Keratinocyte (primary cell): ENCODE measurements at regions not wholly inside any gene's neighbourhood (a gene's known extent, or its start where the extent isn't known, plus 50 kb on each side); places are given as distances from the start of the nearest gene placed in this dataset.
"Not testable (repeated sequence)": the region's sequence is repeated elsewhere in the genome, so short reads cannot be mapped to it uniquely, and the experiment has no call there.

ENCODE experiments used
- DNase-seq: peaks from one replicate; pipeline ENCODE4 v3.0.0-alpha.2; 2011; ENCODE audit warnings: low read depth, missing footprints, low spot score
- FAIRE-seq: peaks from 2 replicates; lab custom pipeline; 2011; peaks lifted over from hg19 to GRCh38; lab: Jason Lieb, UNC
- H2AFZ ChIP-seq: 2 replicates; pipeline ENCODE4 v1.6.0; 2012; ENCODE audit warnings: low read length, control low read depth, inconsistent platforms; ENCODE audit not compliant: control insufficient read depth
- H3K27ac ChIP-seq: 2 replicates; pipeline ENCODE4 v1.5.1; 2011; ENCODE audit warnings: low read length; ENCODE audit not compliant: control insufficient read depth, insufficient read depth
- H3K27me3 ChIP-seq: 3 replicates; pipeline ENCODE4 v1.6.0; 2011; ENCODE audit warnings: low read length; ENCODE audit not compliant: control insufficient read depth, insufficient read depth; ENCODE audit errors: extremely low read depth
- H3K36me3 ChIP-seq, 2 experiments: 2 replicates in 1 of 2; 3 replicates in 1 of 2; pipeline ENCODE4 v1.5.1; 2011; ENCODE audit warnings: low read length in 2 of 2, mild to moderate bottlenecking in 1 of 2; ENCODE audit not compliant: control insufficient read depth in 2 of 2, insufficient read depth in 2 of 2; ENCODE audit errors: extremely low read depth in 1 of 2
- H3K4me1 ChIP-seq: 3 replicates; pipeline ENCODE4 v1.5.1; 2011; ENCODE audit warnings: low read length; ENCODE audit not compliant: control insufficient read depth, insufficient read depth; ENCODE audit errors: extremely low read depth
- H3K4me2 ChIP-seq: 3 replicates; pipeline ENCODE4 v1.6.0; 2011; ENCODE audit warnings: low read depth, low read length; ENCODE audit not compliant: control insufficient read depth, insufficient read depth; ENCODE audit errors: extremely low read depth
- H3K4me3 ChIP-seq, 3 experiments: fragments of 200-600 bp in 1 of 3; sonication (generic) in 1 of 3; 2 replicates in 2 of 3; 3 replicates in 1 of 3; pipeline ENCODE4 v1.5.1; 2011 to 2016; ENCODE audit warnings: low read length in 3 of 3, mild to moderate bottlenecking in 3 of 3, control low read depth in 2 of 3, inconsistent platforms in 1 of 3, low read depth in 1 of 3, mixed read lengths in 1 of 3, mixed run types in 1 of 3, moderate library complexity in 1 of 3; ENCODE audit not compliant: control insufficient read depth in 2 of 3, insufficient read depth in 2 of 3; ENCODE audit errors: extremely low read depth in 1 of 3
- H3K79me2 ChIP-seq: 2 replicates; pipeline ENCODE4 v1.6.0; 2012; ENCODE audit warnings: low read length; ENCODE audit not compliant: control insufficient read depth, insufficient read depth
- H3K9ac ChIP-seq: 3 replicates; pipeline ENCODE4 v1.6.0; 2011; ENCODE audit warnings: low read length; ENCODE audit not compliant: control insufficient read depth, insufficient read depth; ENCODE audit errors: extremely low read depth
- H3K9me1 ChIP-seq: 3 replicates; pipeline ENCODE4 v1.6.0; 2011; ENCODE audit warnings: low read length; ENCODE audit not compliant: control insufficient read depth, insufficient read depth; ENCODE audit errors: extremely low read depth
- H3K9me3 ChIP-seq: 2 replicates; pipeline ENCODE4 v1.5.1; 2012; ENCODE audit warnings: low read depth, low read length; ENCODE audit not compliant: control insufficient read depth
- H4K20me1 ChIP-seq: 3 replicates; pipeline ENCODE4 v1.6.0; 2011; ENCODE audit warnings: low read length; ENCODE audit not compliant: control insufficient read depth, insufficient read depth; ENCODE audit errors: extremely low read depth
- EZH2 ChIP-seq: IDR thresholded peaks from one replicate; pipeline ENCODE4 v1.6.1; 2012; ENCODE audit warnings: inconsistent platforms, mild to moderate bottlenecking, low read length, moderate library complexity
- dilution Hi-C: fragments of 300-500 bp; cut with MboI; formaldehyde crosslinking; loops from one replicate; pipeline ENCODE4 v1.7.0; 2020; ENCODE audit warnings: low sequenced_read_pairs; ENCODE audit not compliant: extremely low pct_ligation_motif_present
- TF ChIP-seq, protein P1 (sequence below), 3 experiments: IDR thresholded peaks in 1 of 3; conservative IDR thresholded peaks in 1 of 3; optimal IDR thresholded peaks in 1 of 3; 2 replicates in 2 of 3; 3 replicates in 1 of 3; pipeline versions ENCODE3 to v1.5.1; 2011; ENCODE audit warnings: low read length in 3 of 3, mild to moderate bottlenecking in 3 of 3, moderate library complexity in 2 of 3, control low read depth in 1 of 3, inconsistent platforms in 1 of 3; ENCODE audit not compliant: insufficient read depth in 2 of 3; ENCODE audit errors: extremely low read depth in 1 of 3

DNA sequence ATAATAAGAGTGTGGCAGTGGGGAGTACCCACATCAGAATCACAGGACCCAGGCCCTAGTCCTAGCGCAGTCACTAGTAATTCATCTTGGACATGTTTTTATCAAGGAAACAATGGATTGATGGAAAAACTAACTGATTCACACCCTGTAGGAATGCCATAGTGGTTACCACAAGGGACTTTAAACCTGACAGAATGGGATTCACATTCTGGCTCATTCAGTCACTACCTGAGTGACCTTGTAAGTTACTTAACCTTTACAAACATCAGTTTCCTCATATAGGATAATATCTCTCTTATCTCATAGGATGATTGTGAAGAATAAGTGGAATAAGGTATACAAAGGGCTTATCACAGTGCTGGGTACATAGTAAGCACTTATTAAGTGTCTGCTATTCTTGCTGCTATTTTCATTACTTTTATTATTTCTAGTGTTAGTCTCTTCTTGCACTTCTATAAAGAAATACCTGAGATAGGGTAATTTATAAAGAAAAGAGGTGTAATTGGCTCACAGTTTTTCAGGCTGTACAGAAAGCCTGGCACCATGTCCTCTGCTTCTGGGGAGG is 247.5 kb upstream of the KLF3 start:
- TF ChIP-seq EZH2 = no peak
- TF ChIP-seq, protein P1, sequence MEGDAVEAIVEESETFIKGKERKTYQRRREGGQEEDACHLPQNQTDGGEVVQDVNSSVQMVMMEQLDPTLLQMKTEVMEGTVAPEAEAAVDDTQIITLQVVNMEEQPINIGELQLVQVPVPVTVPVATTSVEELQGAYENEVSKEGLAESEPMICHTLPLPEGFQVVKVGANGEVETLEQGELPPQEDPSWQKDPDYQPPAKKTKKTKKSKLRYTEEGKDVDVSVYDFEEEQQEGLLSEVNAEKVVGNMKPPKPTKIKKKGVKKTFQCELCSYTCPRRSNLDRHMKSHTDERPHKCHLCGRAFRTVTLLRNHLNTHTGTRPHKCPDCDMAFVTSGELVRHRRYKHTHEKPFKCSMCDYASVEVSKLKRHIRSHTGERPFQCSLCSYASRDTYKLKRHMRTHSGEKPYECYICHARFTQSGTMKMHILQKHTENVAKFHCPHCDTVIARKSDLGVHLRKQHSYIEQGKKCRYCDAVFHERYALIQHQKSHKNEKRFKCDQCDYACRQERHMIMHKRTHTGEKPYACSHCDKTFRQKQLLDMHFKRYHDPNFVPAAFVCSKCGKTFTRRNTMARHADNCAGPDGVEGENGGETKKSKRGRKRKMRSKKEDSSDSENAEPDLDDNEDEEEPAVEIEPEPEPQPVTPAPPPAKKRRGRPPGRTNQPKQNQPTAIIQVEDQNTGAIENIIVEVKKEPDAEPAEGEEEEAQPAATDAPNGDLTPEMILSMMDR (optimal IDR thresholded peaks at IDR 0.05 in 1 of 3, IDR thresholded peaks at IDR 0.05 in 1 of 3, conservative IDR thresholded peaks at IDR 0.05 in 1 of 3; ENCODE audit: extremely low read depth in 1 of 3, insufficient read depth in 2 of 3, low read length in 3 of 3) = no peak
- Histone ChIP-seq H3K79me2 (no peaks in the 10 kb centered on the region), H3K9ac (no peak overlapping the region), H3K9me3 (no peaks in the 10 kb centered on the region), H3K4me3 (no peak overlapping the region), H2AFZ (no peak overlapping the region), H3K27ac (no peak overlapping the region), H3K9me1 (no peaks in the 10 kb centered on the region), H3K27me3 (no peaks in the 10 kb centered on the region), H3K4me2 (no peak overlapping the region), H3K4me1 (no peaks in the 10 kb centered on the region), H4K20me1 (no peaks in the 10 kb centered on the region), H3K36me3 (no peaks in the 10 kb centered on the region)
- FAIRE-seq = no peak
- dilution Hi-C loops = no loop called here
- DNase-seq = no peak

DNA sequence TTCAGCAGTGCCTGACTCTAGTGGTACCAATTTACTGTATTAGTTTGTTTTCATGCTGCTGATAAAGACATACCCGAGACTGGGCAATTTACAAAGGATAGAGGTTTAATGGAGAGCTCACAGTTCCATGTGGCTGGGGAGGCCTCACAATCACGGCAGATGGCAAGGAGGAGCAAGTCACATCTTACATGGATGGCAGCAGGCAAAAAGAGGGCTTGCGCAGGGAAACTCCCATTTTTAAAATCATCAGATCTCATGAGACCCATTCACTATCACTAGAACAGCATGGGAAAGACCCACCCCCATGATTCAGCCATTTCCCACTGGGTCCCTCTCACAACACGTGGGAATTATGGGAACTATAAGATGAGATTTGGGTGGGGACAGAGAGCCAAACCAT is 243.7 kb upstream of the KLF3 start:
- H3K27me3 ChIP-seq, H2AFZ ChIP-seq, H3K4me2 ChIP-seq, H3K9ac ChIP-seq, DNase-seq, H3K9me3 ChIP-seq, H3K4me1 ChIP-seq, H3K4me3 ChIP-seq, H3K9me1 ChIP-seq, FAIRE-seq, H3K36me3 ChIP-seq, dilution Hi-C loops, H4K20me1 ChIP-seq, H3K79me2 ChIP-seq, H3K27ac ChIP-seq: not testable (repeated sequence)

GRCh38 chr4:38422850-38423249 is 241.1 kb upstream of the KLF3 start:
- no peak for TF ChIP-seq EZH2
- TF ChIP-seq, protein P1 (optimal IDR thresholded peaks at IDR 0.05 in 1 of 3, IDR thresholded peaks at IDR 0.05 in 1 of 3, conservative IDR thresholded peaks at IDR 0.05 in 1 of 3; ENCODE audit: extremely low read depth in 1 of 3, insufficient read depth in 2 of 3, low read length in 3 of 3) = no peak
- Histone ChIP-seq H3K9me1 (no peaks in the 10 kb centered on the region), H3K36me3 (no peaks in the 10 kb centered on the region), H3K27me3 (no peaks in the 10 kb centered on the region), H3K79me2 (no peaks in the 10 kb centered on the region), H3K9ac (no peak overlapping the region), H3K4me3 (no peak overlapping the region), H2AFZ (no peak overlapping the region), H3K27ac (no peak overlapping the region), H3K4me1 (no peaks in the 10 kb centered on the region), H3K4me2 (no peak overlapping the region), H4K20me1 (no peaks in the 10 kb centered on the region), H3K9me3 (no peaks in the 10 kb centered on the region)
- FAIRE-seq (no peak), DNase-seq (no peak)
- dilution Hi-C loops = no loop called here
